ENCODE measurements at regions not wholly inside any gene's neighbourhood (a gene's known extent, or its start where the extent isn't known, plus 50 kb on each side); places are given as distances from the start of the nearest gene placed in this dataset.

- no peak overlapping the region for H3K27ac ChIP-seq
- no peaks in the 10 kb centered on the region for H3K9me3 ChIP-seq
- H3K36me3 ChIP-seq = no peaks in the 10 kb centered on the region
- H3K4me1 ChIP-seq = no peaks in the 10 kb centered on the region
- ATAC-seq (ENCODE audit: low FRiP score in 2 of 2) = no peak
- no peak overlapping the region for H3K4me3 ChIP-seq
- TF ChIP-seq, protein P1, sequence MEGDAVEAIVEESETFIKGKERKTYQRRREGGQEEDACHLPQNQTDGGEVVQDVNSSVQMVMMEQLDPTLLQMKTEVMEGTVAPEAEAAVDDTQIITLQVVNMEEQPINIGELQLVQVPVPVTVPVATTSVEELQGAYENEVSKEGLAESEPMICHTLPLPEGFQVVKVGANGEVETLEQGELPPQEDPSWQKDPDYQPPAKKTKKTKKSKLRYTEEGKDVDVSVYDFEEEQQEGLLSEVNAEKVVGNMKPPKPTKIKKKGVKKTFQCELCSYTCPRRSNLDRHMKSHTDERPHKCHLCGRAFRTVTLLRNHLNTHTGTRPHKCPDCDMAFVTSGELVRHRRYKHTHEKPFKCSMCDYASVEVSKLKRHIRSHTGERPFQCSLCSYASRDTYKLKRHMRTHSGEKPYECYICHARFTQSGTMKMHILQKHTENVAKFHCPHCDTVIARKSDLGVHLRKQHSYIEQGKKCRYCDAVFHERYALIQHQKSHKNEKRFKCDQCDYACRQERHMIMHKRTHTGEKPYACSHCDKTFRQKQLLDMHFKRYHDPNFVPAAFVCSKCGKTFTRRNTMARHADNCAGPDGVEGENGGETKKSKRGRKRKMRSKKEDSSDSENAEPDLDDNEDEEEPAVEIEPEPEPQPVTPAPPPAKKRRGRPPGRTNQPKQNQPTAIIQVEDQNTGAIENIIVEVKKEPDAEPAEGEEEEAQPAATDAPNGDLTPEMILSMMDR (IDR thresholded peaks at IDR 0.05) = no peak
- TF ChIP-seq EP300 (IDR thresholded peaks at IDR 0.05) = no peak
- TF ChIP-seq POLR2A (IDR thresholded peaks at IDR 0.05) = no peak
- no peaks in the 10 kb centered on the region for H3K27me3 ChIP-seq
- WGBS, 2 donors = 80 to 81% methylated on average over 1 to 5 of the region's 5 CpGs
- DNase-seq = no peak
Observed at GRCh38 chr1:30638811-30639210, 84.6 kb downstream of the MATN1 start.

DNA sequence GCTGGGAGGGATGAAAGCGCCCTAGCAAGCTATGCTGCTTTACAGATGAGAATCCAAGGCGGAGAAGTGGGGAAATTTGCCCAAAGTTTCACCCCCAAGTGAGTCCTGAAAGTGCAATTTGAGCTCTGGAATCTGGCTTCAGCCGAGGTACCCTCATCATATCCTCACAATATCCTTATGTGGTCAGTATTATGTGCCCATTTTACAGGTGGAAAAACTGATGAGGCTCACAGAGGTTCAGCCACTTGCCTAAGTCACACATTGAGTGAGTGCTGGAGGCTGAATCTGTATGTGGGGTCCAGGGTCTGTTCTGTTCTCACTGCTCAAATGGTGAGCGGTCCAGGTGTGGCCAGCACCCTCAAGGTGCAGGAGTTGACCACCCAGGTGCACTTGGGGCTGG lies 85.3 kb downstream of the MATN1 start:
- Histone ChIP-seq H3K27ac (no peak overlapping the region), H3K4me1 (no peaks in the 10 kb centered on the region), H3K27me3 (no peaks in the 10 kb centered on the region), H3K9me3 (no peaks in the 10 kb centered on the region), H3K36me3 (no peaks in the 10 kb centered on the region), H3K4me3 (no peak overlapping the region)
- TF ChIP-seq POLR2AphosphoS5 (IDR thresholded peaks at IDR 0.05) (no peak), POLR2A (IDR thresholded peaks at IDR 0.05) (no peak), EP300 (IDR thresholded peaks at IDR 0.05) (no peak)
- TF ChIP-seq, protein P1 (IDR thresholded peaks at IDR 0.05) = no peak
- ATAC-seq (ENCODE audit: low FRiP score in 2 of 2) = no peak
- WGBS, 2 donors = 80 to 89% methylated on average over 4 of the region's 4 CpGs
- no peak for DNase-seq

- ATAC-seq (ENCODE audit: low FRiP score in 2 of 2) (no peak), DNase-seq (no peak)
- H3K4me1 ChIP-seq = no peaks in the 10 kb centered on the region
- H3K36me3 ChIP-seq = no peaks in the 10 kb centered on the region
- no peaks in the 10 kb centered on the region for H3K27me3 ChIP-seq
- no peak overlapping the region for H3K27ac ChIP-seq
- no peaks in the 10 kb centered on the region for H3K9me3 ChIP-seq
- H3K4me3 ChIP-seq = no peak overlapping the region
- TF ChIP-seq EP300 (IDR thresholded peaks at IDR 0.05) = no peak
- TF ChIP-seq, protein P1 (IDR thresholded peaks at IDR 0.05) = no peak
- no peak for TF ChIP-seq POLR2AphosphoS5 (IDR thresholded peaks at IDR 0.05)
- no peak for TF ChIP-seq POLR2A (IDR thresholded peaks at IDR 0.05)
- WGBS, 2 donors = 49 to 56% methylated on average over 11 to 12 of the region's 12 CpGs
Observed at GRCh38 chr1:30637183-30637980, 86.0 kb downstream of the MATN1 start.

- Histone ChIP-seq H3K9me3 (no peaks in the 10 kb centered on the region), H3K27ac (no peak overlapping the region), H3K4me3 (no peak overlapping the region), H3K36me3 (no peaks in the 10 kb centered on the region), H3K27me3 (no peaks in the 10 kb centered on the region), H3K4me1 (no peaks in the 10 kb centered on the region)
- TF ChIP-seq EP300 (IDR thresholded peaks at IDR 0.05) (no peak), POLR2A (IDR thresholded peaks at IDR 0.05) (no peak), POLR2AphosphoS5 (IDR thresholded peaks at IDR 0.05) (no peak)
- TF ChIP-seq, protein P1 (IDR thresholded peaks at IDR 0.05) = no peak
- ATAC-seq (ENCODE audit: low FRiP score in 2 of 2) (no peak), DNase-seq (no peak)
- WGBS, 2 donors = 77 to 79% methylated on average over 5 of the region's 5 CpGs
Observed at GRCh38 chr1:30636621-30637020, 86.8 kb downstream of the MATN1 start.

All from upper lobe of left lung (tissue), 6 donors.